ENCODE measurements at regions not wholly inside any gene's neighbourhood (a gene's known extent, or its start where the extent isn't known, plus 50 kb on each side); places are given as distances from the start of the nearest gene placed in this dataset.

DNA sequence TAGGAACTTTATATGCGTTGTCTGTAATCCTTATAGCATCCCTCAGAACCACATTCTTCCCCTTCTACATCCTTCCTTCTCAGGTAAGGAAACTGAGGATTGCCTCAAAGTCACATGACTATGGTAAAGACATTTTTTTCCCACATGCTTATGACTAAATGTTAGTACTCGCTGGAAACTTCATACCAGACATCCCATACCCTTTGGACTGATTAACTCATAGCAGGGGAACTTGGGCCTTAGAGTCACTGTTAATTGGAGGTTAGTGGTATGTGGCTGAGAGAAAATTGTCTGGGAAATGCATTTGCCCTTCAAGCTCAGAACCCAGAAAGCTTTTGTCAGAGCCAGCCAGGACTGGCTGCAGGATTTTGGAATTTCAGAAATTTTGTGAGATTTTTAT lies 155.0 kb downstream of the RELL1 start:
- DNase-seq (ENCODE audit: extremely low spot score, unreplicated experiment): no peak

DNA sequence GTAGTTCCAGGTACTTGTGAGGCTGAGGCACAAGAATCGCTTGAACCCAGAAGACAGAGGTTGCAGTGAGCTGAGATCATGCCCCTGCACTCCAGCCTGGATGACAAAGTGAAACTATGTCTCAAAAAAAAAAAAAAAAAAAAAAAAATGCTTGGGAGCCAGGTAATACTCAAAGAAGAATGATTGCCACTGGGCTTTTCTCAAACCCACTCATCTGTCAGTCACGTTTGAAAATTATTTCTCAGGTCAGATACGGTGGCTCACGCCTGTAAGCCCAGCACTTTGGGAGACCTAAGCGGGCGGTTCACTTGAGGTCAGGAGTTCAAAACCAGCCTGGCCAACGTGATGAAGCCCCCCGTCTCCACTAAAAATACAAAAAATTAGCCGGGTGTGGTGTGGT lies 155.7 kb downstream of the RELL1 start:
- peaks cover 8% of the 10 kb centered on the region for H3K36me3 Mint-ChIP-seq
- DNase-seq (ENCODE audit: extremely low spot score, unreplicated experiment): no peak
- H3K4me3 Mint-ChIP-seq: no peak overlapping the region
- TF ChIP-seq, protein P1, sequence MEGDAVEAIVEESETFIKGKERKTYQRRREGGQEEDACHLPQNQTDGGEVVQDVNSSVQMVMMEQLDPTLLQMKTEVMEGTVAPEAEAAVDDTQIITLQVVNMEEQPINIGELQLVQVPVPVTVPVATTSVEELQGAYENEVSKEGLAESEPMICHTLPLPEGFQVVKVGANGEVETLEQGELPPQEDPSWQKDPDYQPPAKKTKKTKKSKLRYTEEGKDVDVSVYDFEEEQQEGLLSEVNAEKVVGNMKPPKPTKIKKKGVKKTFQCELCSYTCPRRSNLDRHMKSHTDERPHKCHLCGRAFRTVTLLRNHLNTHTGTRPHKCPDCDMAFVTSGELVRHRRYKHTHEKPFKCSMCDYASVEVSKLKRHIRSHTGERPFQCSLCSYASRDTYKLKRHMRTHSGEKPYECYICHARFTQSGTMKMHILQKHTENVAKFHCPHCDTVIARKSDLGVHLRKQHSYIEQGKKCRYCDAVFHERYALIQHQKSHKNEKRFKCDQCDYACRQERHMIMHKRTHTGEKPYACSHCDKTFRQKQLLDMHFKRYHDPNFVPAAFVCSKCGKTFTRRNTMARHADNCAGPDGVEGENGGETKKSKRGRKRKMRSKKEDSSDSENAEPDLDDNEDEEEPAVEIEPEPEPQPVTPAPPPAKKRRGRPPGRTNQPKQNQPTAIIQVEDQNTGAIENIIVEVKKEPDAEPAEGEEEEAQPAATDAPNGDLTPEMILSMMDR (conservative IDR thresholded peaks at IDR 0.05): no peak
- H3K9me3 Mint-ChIP-seq: no peaks in the 10 kb centered on the region
- no peaks in the 10 kb centered on the region for H3K27me3 Mint-ChIP-seq
- H3K27ac Mint-ChIP-seq: peak overlapping the region; percentile 26
- peaks cover 10% of the 10 kb centered on the region for H3K4me1 Mint-ChIP-seq (ENCODE audit: unreplicated experiment)

More for the DNA sequence above, 155.0 kb downstream of the RELL1 start:
- Mint-ChIP-seq H3K4me1 (ENCODE audit: unreplicated experiment) (peaks cover 10% of the 10 kb centered on the region), H3K4me3 (no peak overlapping the region), H3K9me3 (no peaks in the 10 kb centered on the region), H3K27ac (no peak overlapping the region), H3K27me3 (no peaks in the 10 kb centered on the region), H3K36me3 (peaks cover 8% of the 10 kb centered on the region)
- TF ChIP-seq, protein P1 (conservative IDR thresholded peaks at IDR 0.05): no peak

DNA sequence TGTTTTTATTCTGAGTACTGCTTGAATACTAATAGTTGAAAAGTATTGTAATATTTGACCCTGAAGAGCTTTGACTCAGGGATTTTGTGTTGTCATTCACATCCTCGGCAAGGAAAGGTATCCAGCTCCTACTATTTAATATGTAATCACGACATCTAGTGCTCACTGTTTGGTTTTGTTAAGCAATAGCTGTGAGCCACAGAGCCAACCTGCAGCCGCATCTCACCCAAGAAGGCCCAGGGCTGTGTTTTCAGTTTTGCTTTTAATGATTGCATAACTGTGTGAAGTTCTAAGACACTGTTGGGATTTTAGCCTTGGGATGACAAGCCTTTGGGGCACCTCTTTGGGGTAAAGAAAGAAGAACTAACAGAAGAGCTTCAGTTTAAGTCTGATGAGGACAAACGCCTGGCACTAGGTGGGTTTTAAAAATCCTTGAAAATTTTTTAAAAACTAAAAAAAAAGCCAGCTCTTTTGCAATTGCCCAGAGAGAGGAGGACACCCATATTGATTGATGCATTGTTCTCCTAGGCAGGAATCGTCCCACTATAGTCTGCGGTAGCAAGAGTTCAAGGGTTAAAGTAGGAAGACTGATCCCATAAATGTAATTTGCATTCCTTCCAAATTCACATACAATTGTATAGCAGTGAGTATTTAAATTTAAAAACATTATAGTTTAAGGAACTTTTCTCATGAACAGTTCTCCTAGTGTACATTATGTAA lies 157.8 kb downstream of the RELL1 start:
- peaks cover 11% of the 10 kb centered on the region for H3K4me1 Mint-ChIP-seq (ENCODE audit: unreplicated experiment)
- peak overlapping the region; percentile 44 for H3K4me3 Mint-ChIP-seq
- H3K9me3 Mint-ChIP-seq: no peaks in the 10 kb centered on the region
- DNase-seq (ENCODE audit: extremely low spot score, unreplicated experiment): no peak
- peaks cover 4% of the 10 kb centered on the region for H3K36me3 Mint-ChIP-seq
- H3K27ac Mint-ChIP-seq: peak overlapping the region; percentile 83
- H3K27me3 Mint-ChIP-seq: no peaks in the 10 kb centered on the region
- TF ChIP-seq, protein P1 (conservative IDR thresholded peaks at IDR 0.05): no peak

DNA sequence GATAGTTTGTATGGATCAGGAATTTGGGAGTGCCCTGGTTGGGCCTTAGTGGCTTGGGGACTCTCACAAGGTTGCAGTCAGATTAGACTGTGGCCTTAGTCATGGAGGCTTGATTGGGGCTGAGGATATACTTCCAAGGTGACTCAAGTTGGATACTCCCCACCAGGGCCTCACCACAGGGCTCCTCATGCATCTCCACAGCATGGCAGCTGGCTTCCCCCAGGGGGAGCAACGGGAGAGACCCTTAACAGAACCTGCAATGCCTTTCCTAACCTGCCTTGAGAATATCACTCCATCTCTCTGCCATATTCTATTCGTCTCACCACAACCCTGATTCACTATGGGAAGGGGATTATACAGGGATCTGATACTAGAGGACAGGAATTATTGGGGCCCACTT lies 161.9 kb downstream of the RELL1 start:
- H3K4me3 Mint-ChIP-seq: no peak overlapping the region
- TF ChIP-seq, protein P1 (conservative IDR thresholded peaks at IDR 0.05): no peak
- no peak overlapping the region for H3K27ac Mint-ChIP-seq
- H3K9me3 Mint-ChIP-seq: peaks cover 5% of the 10 kb centered on the region
- no peak for DNase-seq (ENCODE audit: extremely low spot score, unreplicated experiment)
- peaks cover 9% of the 10 kb centered on the region for H3K4me1 Mint-ChIP-seq (ENCODE audit: unreplicated experiment)
- H3K36me3 Mint-ChIP-seq: peaks cover 4% of the 10 kb centered on the region
- no peaks in the 10 kb centered on the region for H3K27me3 Mint-ChIP-seq

GRCh38 chr4:37522996-37523395 lies 163.2 kb downstream of the RELL1 start:
- Mint-ChIP-seq H3K9me3 (peaks cover 5% of the 10 kb centered on the region), H3K27me3 (no peaks in the 10 kb centered on the region), H3K4me3 (no peak overlapping the region), H3K4me1 (ENCODE audit: unreplicated experiment) (peaks cover 6% of the 10 kb centered on the region), H3K36me3 (peaks cover 1% of the 10 kb centered on the region), H3K27ac (no peak overlapping the region)
- no peak for DNase-seq (ENCODE audit: extremely low spot score, unreplicated experiment)
- TF ChIP-seq, protein P1 (conservative IDR thresholded peaks at IDR 0.05): no peak
